Muscle of back (tissue), 3 donors: ENCODE measurements at regions not wholly inside any gene's neighbourhood (a gene's known extent, or its start where the extent isn't known, plus 50 kb on each side); places are given as distances from the start of the nearest gene placed in this dataset.

ENCODE experiments used
- DNase-seq, 3 donors: peaks; one replicate each; pipeline versions ENCODE4 v3.0.0 to v3.0.0-alpha.2; 2013

DNA sequence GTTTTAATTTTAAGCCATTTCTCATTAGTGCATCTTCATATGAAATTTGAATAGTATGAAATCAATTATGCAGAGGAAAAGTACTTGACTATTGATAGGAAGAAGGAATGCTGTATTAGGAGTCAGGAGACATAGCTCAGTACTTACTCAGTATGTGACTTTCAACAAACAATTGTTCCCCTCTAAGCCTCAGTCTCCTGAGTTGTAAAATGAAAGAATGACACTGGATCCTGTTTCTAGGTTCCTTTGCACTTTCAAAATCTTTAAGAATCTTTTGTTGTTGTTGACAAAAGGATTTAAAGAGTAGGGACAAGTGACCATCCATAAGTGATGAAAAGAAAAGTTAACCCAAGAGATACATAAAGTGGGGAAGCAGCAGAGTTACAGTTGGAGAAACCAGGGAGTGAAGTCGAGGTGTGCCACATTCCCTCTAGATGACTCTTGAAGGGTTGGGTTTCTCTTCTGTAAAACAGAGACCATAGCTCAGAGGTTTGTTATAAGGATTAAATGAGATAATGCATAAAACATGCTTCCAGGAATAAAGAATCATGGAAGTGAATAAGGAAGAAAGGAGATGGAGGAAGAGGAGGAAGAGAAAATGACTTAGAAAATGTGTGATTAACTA, 105.7 kb upstream of the KCNJ15 start:
- no peak for DNase-seq

GRCh38 chr21:38156200-38156599, 100.6 kb upstream of the KCNJ15 start:
- no peak for DNase-seq

- peak; percentile 68 to 81 (median 71) for DNase-seq
Measured at GRCh38 chr21:38159355-38159754, 97.4 kb upstream of the KCNJ15 start.

DNA sequence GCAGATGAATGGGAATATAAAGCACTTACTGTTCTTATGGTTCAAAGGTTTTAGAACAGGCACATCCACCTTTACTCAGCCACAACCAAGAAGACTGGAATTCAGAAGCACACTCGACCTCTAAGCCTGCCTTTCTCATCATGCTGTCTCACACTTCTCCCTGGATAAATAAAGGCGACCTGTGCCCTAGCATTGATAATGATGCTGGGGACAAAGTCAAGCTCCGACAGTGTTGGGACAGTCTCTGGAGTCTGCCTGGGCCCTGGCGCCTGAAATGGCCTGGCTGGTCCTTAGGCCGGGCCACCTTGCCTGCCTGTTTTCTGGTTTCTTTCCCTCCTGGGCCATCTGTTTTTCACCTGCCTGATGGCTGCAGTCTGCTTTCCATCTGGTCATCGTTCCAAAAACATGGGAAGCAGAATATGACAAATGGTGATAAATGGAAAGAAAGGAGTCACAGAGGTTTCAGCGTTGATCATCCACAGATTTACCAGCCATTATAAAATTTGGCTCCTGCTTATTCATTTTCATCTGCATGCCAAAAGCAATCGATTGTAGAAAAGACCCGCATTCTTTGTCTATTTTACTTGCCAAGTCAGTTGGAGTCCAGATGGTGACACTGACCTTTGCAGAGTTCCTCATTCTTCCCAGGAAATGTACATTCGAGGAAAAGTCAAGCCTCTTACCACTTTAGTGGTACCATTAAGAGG, 91.2 kb upstream of the KCNJ15 start:
- peak; percentile 37 to 78 (median 59) for DNase-seq

DNA sequence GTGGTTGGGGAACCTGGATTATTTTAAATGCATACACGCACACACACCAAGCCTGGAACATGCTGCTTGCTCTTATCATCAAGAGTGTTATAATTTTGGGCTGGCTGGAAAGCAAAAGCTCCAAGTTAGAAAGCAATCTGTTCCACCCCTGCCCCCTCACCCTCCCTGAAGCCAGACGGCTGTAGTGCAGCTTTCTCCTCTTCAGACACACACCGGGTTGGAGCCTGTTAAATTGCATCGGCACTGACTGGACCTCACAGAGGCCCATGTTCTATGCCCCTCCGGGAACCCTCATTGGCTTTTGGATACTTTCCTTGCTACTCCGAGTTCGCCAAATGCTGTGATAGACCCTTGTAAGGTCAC, 90.6 kb upstream of the KCNJ15 start:
- DNase-seq = peak in 1 of 3 donors; percentile 43

- no peak for DNase-seq
Measured at GRCh38 chr21:38167345-38167744, 89.4 kb upstream of the KCNJ15 start.

GRCh38 chr21:38170283-38170682, 86.5 kb upstream of the KCNJ15 start:
- DNase-seq = peak in 1 of 3 donors; percentile 21

DNA sequence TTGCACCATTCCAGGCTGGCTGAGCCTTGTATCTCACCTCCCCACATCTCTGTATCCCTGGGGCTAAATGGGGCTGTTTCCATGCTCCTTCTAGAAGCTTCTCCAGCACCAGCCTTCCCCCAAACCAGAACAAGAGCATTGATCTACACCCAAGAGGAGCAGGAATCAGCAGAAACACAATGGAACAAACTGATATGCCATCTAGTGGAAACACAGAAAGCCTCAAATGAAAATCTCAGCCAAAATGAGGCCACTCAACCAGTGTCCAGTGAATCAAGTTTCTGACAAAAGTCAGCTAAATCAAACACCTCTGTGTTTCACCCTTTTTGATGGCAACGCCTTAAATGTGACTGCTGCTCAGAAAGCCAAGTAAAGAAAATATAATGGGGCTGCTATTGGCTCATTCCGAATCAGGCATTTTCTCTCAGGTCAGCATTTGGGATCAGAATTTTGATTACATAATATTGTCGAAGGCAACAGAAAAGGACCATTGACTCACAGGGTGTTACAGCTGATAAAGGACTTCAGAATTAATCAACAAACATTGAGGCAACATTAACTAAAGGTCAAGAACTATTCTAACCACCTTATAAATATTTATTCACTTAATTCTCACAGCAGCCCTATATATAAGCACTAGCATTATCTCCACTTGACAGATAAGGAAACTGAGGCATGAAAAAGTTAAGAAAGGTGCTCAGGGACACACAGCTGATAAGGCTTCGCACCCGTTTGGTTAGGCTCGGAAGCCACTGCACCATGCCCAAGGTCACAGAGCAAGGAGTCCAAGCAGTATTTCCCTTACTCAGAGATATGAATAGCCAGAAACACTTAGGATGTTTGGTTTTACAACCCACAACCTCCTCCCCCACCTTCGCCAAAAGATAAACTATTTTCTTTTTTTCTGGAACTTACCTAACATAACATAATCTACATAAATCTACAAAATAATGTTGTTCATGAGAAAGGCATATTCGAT, 85.8 kb upstream of the KCNJ15 start:
- no peak for DNase-seq

- peak in 2 of 3 donors; percentile 40 to 47 for DNase-seq
Measured at GRCh38 chr21:38171723-38172344, 85.0 kb upstream of the KCNJ15 start.

GRCh38 chr21:38173276-38174035, 83.3 kb upstream of the KCNJ15 start:
- no peak for DNase-seq

DNA sequence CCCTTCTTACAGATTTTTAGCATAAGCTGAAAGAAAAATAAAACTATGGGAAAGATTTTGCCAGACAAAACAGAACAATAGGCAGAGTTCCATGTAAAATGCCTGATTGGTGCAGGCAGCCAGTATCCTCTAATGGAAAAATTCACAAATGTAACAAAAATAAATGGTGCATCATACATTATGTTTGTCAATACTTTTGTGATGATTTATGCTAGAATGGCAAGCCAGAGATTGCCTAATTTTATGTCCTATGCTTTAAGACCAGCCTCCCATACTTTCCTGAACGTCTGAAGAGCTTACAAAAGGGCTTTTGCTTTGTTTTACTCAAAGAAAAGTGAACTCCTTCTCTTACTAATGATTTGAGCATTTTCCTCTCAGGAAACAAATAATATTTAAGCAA, 81.5 kb upstream of the KCNJ15 start:
- peak; percentile 49 to 75 (median 67) for DNase-seq

DNA sequence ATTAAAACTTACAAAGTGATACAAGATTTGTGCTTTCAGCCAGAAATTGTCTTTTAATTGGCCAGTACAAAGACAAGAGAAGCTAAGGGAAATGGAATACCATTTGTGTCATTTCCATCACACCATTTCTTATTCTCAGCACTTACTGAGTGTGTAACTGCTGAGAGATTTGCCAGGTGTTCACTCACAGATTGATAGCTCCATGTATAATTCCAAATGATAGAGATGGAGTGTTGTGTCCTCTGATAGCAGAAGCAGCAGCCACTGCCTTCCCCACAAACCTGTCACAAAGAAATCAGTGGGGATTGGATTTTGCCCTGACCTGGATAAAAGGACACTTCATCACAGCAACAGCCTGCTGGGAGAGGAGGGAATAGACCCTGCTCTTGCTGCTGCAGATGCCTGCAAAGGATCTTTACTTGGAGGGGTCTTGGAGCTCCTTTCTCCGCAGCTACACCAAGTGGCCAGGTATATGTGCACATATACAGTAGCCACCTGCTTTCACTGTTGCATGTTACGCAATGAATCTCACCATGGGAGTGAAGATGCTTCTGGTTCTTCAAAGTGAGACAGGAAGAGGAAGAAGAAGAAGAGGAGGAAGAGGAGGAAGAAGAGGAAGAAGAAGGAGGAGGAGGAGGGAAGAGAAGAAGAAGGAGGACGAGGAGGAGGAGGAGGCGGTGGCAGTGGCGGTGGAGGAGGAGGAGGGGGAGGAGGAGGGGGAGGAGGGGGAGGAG, 78.7 kb upstream of the KCNJ15 start:
- DNase-seq = no peak

- DNase-seq = no peak
Measured at GRCh38 chr21:38178653-38179470, 77.9 kb upstream of the KCNJ15 start.

GRCh38 chr21:38179511-38179910, 77.3 kb upstream of the KCNJ15 start:
- DNase-seq = no peak

DNA sequence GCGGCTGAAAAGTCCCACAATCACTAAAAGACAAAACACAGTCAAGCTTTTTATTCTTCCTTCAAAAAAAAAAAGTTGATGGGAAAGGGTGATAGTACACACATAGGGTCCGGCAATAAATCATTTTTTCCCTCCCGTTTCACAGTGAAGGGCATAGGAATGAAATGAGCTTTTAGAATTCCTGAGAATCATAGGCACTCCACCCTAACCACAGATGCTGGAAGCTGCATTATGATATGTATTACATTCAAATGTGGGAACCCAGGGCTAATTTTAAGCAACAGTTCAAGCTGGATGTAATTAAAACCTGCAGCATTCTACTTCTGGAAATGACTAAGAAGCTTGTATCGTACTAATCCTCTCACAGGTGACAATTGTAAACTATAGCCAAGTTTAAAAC, 75.7 kb upstream of the KCNJ15 start:
- DNase-seq = peak in 1 of 3 donors; percentile 77

DNA sequence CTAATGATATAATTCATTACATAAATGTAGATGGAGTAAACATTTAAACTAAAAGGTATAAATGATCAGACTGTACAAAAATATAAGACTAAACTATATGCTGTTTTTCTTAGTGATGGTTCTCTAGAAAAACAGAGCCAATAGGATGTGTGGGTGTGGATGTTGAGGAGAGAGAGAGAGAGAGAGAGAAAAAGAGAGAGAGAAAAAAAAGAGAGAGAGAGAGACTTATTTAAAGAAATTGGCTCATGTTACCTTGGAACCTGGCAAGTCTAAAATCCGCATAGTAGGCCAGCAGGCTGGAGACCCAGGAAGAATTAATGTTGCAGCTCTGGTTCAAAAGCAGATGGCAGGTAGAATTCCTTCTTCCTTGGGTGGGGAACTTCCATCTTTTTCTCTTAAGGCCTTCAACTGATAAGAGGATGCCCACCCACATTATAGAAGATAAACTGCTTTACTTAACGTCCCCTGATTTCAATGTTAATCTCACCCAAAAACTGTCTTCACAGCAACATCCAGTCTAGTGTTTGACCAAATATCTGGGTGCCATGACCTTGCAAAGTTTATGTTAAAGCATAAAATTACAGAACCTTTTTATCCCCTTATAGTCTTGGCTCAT, 74.3 kb upstream of the KCNJ15 start:
- DNase-seq = no peak

DNA sequence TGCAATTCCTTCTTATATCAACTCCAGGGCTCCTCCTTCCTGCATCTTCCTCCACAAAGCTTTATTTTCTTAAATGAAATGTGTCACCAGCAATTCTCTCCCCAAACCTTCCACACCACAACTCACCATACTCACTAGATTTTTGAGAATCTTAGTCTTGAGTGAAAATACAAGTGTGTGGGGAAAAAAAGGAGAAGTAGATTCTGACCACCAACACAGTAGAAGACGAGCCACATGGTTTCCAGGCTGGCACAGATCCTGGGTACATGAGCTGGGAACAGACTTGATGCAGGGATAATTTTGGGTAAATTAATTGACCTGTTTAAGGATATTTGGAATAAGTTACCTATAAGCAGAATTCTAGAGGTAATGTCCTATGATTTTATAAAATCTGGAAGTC, 72.8 kb upstream of the KCNJ15 start:
- DNase-seq = no peak

DNA sequence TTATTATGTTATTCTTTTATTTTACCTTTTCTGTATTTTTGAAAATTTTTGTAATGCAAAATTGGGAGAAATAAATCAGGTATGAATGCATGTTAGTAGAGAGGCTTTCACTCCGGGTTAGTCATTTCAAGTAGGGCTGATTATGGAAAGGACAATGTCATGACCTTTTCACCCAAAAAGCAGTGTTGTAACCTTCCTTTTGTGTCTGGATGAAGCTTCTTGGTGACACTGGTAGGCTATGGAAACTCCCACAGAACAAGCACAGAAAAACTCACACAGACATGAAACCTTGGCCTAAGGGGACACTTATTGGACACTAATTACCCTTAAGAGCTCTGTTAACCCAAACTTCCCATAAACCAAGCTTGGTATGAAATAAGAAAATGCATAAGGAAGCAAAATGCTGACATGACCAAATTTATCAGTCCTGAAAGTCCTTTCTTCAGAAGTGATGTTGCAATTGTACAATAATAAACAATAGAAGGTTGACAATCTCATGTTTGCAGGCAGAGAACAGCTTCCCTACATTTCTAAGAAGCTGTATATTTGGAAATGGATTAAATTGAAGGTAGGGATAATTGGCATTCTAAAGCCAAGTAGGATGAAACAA, 70.0 kb upstream of the KCNJ15 start:
- no peak for DNase-seq

DNA sequence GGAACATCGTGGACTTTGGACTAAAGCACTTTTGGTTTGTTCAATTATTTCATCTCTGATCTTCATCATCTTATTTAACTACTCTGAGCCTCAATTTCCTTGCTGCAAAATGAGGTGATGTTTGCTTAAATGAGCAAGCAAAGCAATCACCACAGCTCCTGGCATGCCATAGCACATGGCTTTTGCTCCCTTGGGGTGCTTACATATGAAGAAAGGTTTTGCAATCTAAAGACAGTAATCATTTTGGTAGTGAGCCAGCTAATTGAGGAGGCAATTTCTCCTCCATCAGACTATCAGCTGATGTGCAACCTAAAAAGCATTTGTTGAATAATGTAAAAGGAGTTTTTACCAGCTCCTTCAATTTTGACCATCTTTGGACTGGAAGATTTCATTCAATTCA, 68.8 kb upstream of the KCNJ15 start:
- no peak for DNase-seq
